Muscle of arm (tissue), 1 donor: ENCODE measurements at regions not wholly inside any gene's neighbourhood (a gene's known extent, or its start where the extent isn't known, plus 50 kb on each side); places are given as distances from the start of the nearest gene placed in this dataset.

ENCODE experiments used
- DNase-seq: peaks from one replicate; pipeline ENCODE4 v3.0.0-alpha.2; 2013

DNA sequence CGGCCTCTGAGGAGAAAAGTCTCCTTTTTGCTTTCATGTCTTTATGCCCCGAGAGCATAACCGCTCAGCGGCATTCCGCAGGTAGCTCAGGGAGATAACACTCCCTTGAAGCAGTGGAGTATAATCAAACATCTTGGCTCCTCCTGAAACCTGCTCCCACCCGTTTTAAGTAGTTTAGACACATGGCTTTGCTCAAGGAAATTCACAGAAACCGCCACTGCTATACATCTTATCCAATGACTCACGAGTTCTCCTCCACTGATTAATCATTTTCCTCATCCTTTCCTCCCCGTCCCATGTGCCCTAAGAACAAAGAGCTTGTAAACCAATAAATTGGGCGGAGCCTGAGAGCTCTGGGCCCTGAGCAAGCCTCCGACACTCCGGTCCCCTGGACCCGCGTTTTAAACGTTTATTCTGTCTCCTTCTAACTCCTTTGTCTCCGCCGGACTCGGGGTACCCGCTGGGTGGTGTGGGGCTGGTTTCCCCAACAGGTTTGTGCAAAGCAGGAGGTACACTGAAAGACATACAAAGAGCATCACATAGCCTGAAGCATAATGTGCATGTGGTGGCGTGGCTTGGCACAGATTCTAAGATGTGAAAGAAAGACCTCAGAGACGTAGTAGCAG lies 401.2 kb downstream of the TLL1 start:
- DNase-seq, result no peak

DNA sequence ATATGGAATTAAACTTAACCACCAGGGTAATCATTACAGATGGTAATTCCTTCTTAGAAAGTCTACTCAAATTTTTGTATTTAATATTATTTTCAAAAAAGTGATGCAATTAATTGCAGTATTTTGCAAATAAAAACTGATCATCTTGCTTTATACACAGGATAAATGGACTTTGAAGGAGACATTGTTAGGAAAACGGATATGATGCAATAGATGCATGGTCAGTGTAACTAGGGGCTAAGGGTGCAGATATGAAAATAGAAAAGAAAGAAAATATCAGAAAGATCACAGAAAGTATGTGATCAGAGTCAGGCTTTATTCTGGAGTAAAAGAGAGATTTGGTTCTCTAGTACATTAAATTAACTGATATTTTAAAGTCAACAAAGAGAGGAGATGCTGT lies 401.7 kb downstream of the TLL1 start:
- no peak for DNase-seq

- DNase-seq, result no peak
These were observed 404.4 kb downstream of the TLL1 start for GRCh38 chr4:166277401-166277800.

- no peak for DNase-seq
These were observed 404.8 kb downstream of the TLL1 start for GRCh38 chr4:166277853-166278252.

DNA sequence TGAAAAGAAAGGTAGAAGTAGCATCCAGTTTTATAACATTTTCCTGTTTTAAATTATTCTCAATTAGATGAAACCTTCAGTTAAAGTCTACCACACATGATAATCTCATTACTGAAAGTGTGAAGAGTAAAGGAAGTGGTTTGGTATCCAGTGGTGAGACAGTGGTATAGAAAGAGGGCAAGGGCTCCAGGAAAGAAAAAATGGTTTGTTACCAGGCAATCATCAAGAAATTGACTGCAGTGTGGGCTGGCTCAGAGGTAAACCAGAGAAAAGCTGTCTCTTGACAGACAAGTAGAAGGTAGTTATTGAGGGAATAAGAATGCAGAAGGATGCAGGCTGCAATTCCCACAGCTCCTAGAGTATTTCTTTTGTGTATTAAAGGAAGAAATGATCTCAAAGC lies 406.2 kb downstream of the TLL1 start:
- no peak for DNase-seq

GRCh38 chr4:166280642-166281041 lies 407.6 kb downstream of the TLL1 start:
- DNase-seq, result no peak

DNA sequence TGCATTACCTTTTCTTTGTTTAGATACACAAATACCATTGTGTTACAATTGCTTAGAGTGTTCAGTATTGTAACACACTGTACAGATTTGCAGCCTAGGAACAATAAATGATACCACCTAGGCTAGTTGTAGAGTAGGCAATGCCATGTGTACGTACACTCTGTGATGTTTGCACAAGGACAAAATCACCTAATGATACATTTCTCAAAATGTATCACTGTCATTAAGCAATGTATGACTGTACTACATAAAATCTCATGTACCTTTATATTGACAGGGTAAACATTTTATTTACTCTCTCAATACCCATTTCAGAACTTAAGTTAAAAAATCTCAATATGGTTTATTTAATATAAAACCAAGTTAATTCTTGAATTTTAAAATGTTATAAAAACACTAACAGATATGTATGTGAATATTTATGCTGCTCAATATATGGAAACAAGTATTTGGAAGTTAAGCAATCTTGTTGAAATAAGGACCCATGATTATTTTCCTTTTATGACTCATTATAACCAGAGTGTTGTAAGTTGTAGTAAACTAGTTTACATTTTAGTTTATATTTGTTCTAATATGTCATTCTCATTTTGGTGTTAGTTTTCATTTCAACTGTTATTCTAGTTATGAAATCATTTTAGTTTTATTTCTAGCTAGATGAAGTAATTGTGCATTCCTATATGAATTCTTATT lies 409.2 kb downstream of the TLL1 start:
- no peak for DNase-seq

- DNase-seq, result no peak
These were observed 411.2 kb downstream of the TLL1 start for GRCh38 chr4:166284221-166284620.

DNA sequence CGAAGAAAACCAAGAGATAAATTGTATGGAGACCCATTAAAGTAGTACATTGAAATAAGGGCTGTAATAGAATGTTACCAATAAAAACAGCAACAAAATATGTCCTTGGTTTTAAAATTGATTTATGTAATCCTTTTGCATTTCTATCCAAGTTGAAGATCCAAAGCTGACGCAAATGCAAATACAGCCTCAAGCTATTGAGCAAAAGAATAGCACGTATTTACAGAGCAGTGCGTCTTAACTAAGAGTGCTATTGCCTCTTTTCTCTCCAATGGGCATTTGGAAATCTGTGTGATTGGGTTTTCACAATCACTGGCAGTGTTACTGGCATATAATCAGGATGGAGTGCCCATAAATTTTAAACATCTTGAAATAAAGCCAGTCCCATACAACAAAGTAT lies 417.4 kb downstream of the TLL1 start:
- no peak for DNase-seq

DNA sequence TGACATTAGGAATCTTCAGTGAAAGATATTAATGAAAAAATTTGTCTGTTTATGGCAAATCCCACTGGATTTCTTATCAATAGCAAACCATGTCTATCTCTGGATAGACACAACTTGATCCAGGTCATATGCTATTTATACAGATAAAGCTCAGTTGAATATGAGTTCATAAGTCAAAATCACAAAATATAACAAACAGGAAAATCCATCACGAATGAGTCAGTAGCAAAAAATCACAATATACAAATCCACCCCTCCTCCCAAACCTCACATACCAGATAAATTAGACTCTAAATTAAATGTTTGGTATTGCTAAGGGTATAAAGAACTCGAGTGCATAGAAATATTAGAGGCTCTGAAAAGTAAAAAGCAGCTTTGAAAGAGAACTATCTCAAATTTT lies 420.5 kb downstream of the TLL1 start:
- DNase-seq, result no peak

DNA sequence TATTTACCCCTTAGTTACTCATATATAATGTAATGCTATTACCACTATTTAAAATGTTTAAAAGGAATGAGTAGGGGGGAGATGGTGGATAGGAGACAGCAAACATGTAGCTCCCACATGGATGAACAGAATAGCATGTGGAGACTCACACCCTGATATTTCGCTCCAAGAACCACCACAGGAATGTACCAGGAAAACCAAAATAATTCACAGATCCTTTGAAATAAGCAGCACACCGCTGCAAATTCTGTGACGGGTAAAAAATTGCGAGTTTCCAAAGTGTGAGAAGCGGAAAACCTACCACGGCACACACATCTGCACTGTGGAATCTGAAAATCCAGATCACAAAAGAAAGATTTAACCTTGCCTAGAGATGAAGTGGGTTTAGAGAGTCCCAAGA lies 428.2 kb downstream of the TLL1 start:
- DNase-seq, result no peak

GRCh38 chr4:166308647-166309046 lies 435.6 kb downstream of the TLL1 start:
- DNase-seq, result no peak

GRCh38 chr4:166309286-166309685 lies 436.2 kb downstream of the TLL1 start:
- DNase-seq, result no peak

- no peak for DNase-seq
These were observed 438.1 kb downstream of the TLL1 start for GRCh38 chr4:166311169-166311568.

DNA sequence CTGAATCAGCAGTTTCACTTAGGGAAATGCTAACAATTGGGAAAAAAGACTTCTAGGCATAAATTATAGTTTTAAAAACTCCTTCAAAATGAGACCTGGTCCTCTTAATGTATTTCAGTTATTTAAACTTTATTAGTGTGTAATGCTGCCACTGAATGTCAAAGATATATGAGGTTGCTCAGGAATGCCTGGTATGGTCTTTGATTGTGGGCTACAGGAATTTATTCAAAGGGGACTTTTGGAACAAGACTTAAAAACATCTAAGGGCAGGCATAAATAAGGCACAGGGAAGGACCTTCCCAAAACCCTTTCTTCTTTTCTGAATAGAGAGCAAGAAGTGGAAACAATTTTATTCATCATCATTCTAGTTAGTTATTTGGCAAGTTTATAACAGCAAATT lies 439.1 kb downstream of the TLL1 start:
- no peak for DNase-seq

- DNase-seq, result no peak
These were observed 441.9 kb downstream of the TLL1 start for GRCh38 chr4:166314902-166315301.

DNA sequence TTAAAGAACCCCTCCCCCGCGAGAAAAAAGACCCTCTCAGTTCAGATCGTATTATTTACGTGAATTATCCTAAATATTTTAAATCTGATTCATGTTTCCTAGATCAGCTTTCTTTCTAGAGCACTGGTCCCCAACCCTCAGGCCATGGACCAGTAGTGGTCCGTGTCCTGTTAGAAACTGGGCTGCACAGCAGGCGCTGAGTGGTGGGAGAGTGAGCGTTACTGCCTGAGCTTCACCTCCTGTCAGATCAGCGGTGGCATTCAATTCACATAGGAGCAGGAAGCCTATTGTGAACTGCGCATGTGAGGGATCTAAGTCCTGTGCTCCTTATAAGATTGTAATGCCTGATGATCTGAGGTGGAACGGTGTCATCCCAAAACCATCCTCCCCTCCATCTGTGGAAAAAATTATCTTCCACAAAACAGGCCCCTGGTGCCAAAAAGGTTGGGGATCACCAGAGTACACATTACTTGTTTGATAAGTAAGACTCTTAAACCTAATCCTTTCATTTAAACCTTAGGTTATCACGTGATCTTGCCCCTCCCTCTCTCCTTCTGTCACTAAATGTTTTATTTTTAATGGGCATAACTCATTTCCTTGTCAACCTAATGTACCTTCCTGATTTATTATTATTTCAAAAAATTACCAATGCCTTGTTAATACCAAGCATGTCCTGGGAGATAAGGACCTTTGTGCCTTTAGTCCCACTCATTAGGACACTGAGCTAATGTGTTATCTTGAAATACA lies 442.9 kb downstream of the TLL1 start:
- DNase-seq, result no peak

DNA sequence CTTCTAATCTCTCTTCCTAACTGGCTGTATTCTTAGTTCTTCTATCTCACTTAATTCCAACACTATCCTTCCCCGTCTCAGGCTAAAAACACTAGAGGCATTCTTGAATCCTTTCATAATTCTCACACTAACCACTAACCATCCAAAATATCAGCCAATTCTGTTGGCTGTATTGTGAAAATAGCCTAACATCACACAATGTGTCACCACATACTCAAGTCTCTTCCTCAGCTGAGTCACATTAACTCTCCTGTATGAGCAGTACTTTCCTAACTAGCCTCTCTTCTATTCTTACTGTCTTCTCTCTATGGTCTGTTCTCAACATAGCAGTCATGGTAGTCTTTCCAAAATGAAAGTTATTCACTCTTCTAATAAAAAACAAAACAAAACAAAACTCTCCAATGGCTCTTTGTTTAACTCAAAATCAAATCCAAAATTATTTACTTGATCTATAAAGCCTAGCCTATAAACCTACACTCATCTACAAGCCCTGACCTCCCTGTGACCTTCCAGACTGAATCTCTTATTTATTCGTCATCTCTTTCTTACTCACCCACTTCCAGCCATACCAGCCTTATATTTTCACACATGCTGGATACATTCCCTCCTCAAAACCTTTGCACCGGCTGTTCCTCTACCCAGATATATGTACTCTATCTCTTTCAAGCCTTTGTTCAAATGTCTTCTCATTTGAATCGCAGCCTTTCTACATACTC lies 445.9 kb downstream of the TLL1 start:
- no peak for DNase-seq

- no peak for DNase-seq
These were observed 450.2 kb downstream of the TLL1 start for GRCh38 chr4:166323250-166323649.

GRCh38 chr4:166324321-166324720 lies 451.3 kb downstream of the TLL1 start:
- DNase-seq, result no peak

GRCh38 chr4:166335256-166335938 lies 462.4 kb downstream of the TLL1 start:
- no peak for DNase-seq

DNA sequence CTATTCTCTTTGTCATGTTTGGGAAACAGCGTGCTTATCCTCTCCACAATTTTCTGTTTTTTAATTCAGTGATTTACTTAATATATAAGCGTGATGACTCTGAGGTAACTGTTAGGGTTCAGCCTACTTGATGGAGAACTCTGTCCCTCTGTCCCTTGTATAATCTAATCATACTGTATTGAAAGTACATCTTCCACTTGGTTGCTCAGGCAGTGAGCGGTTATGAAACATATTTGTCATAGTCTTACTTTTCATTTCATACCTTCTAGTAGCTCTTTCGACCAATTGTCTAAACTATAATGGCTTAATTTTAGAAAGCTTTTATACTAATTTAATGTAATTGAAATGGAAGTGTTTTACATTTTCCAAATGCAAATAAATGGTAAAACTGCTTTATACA lies 469.0 kb downstream of the TLL1 start:
- DNase-seq, result no peak
